ENCODE measurements at regions not wholly inside any gene's neighbourhood (a gene's known extent, or its start where the extent isn't known, plus 50 kb on each side); places are given as distances from the start of the nearest gene placed in this dataset.
"Not testable (repeated sequence)": the region's sequence is repeated elsewhere in the genome, so short reads cannot be mapped to it uniquely, and the experiment has no call there.

- intact Hi-C loops (cut with micrococcal nuclease); H3K27me3 Mint-ChIP-seq; H3K27ac Mint-ChIP-seq; H3K36me3 Mint-ChIP-seq (ENCODE audit: low read depth); H3K4me1 Mint-ChIP-seq (ENCODE audit: low read depth); H3K4me3 Mint-ChIP-seq: not testable (repeated sequence)
- peaks cover 48% of the 10 kb centered on the region for H3K9me3 Mint-ChIP-seq
These were observed 305.8 kb upstream of the POTED start for GRCh38 chr21:13303763-13304162.

- H3K4me1 Mint-ChIP-seq (ENCODE audit: low read depth); H3K27ac Mint-ChIP-seq; H3K36me3 Mint-ChIP-seq (ENCODE audit: low read depth); intact Hi-C loops (cut with micrococcal nuclease); H3K4me3 Mint-ChIP-seq; H3K27me3 Mint-ChIP-seq: not testable (repeated sequence)
- peaks cover 50% of the 10 kb centered on the region for H3K9me3 Mint-ChIP-seq
These were observed 304.7 kb upstream of the POTED start for GRCh38 chr21:13304901-13305300.

GRCh38 chr21:13310120-13310519 lies 299.5 kb upstream of the POTED start:
- H3K27me3 Mint-ChIP-seq; H3K4me1 Mint-ChIP-seq (ENCODE audit: low read depth); H3K4me3 Mint-ChIP-seq; H3K27ac Mint-ChIP-seq; H3K36me3 Mint-ChIP-seq (ENCODE audit: low read depth); intact Hi-C loops (cut with micrococcal nuclease): not testable (repeated sequence)
- peaks cover 40% of the 10 kb centered on the region for H3K9me3 Mint-ChIP-seq

GRCh38 chr21:13310570-13311524 lies 298.7 kb upstream of the POTED start:
- intact Hi-C loops (cut with micrococcal nuclease); H3K27ac Mint-ChIP-seq; H3K4me1 Mint-ChIP-seq (ENCODE audit: low read depth); H3K36me3 Mint-ChIP-seq (ENCODE audit: low read depth); H3K4me3 Mint-ChIP-seq; H3K27me3 Mint-ChIP-seq: not testable (repeated sequence)
- peaks cover 47% of the 10 kb centered on the region for H3K9me3 Mint-ChIP-seq

- H3K36me3 Mint-ChIP-seq (ENCODE audit: low read depth); intact Hi-C loops (cut with micrococcal nuclease); H3K4me3 Mint-ChIP-seq; H3K4me1 Mint-ChIP-seq (ENCODE audit: low read depth); H3K27me3 Mint-ChIP-seq; H3K27ac Mint-ChIP-seq: not testable (repeated sequence)
- peaks cover 44% of the 10 kb centered on the region for H3K9me3 Mint-ChIP-seq
These were observed 290.9 kb upstream of the POTED start for GRCh38 chr21:13318718-13319117.

- H3K27me3 Mint-ChIP-seq; intact Hi-C loops (cut with micrococcal nuclease): not testable (repeated sequence)
These were observed 287.7 kb upstream of the POTED start for GRCh38 chr21:13321919-13322318.

GRCh38 chr21:13340670-13341234 lies 268.8 kb upstream of the POTED start:
- H3K4me1 Mint-ChIP-seq (ENCODE audit: low read depth); H3K36me3 Mint-ChIP-seq (ENCODE audit: low read depth); H3K9me3 Mint-ChIP-seq; H3K4me3 Mint-ChIP-seq; H3K27me3 Mint-ChIP-seq; H3K27ac Mint-ChIP-seq; intact Hi-C loops (cut with micrococcal nuclease): not testable (repeated sequence)

More at GRCh38 chr21:13321919-13322318, 287.7 kb upstream of the POTED start:
- H3K4me1 Mint-ChIP-seq (ENCODE audit: low read depth); H3K4me3 Mint-ChIP-seq; H3K36me3 Mint-ChIP-seq (ENCODE audit: low read depth); H3K27ac Mint-ChIP-seq: not testable (repeated sequence)
- H3K9me3 Mint-ChIP-seq, result peaks cover 30% of the 10 kb centered on the region

GRCh38 chr21:13351521-13351920 lies 258.1 kb upstream of the POTED start:
- H3K9me3 Mint-ChIP-seq; H3K27me3 Mint-ChIP-seq; H3K4me1 Mint-ChIP-seq (ENCODE audit: low read depth); intact Hi-C loops (cut with micrococcal nuclease); H3K36me3 Mint-ChIP-seq (ENCODE audit: low read depth); H3K4me3 Mint-ChIP-seq; H3K27ac Mint-ChIP-seq: not testable (repeated sequence)

- peaks cover 27% of the 10 kb centered on the region for H3K9me3 Mint-ChIP-seq
- H3K4me1 Mint-ChIP-seq (ENCODE audit: low read depth); H3K4me3 Mint-ChIP-seq; H3K36me3 Mint-ChIP-seq (ENCODE audit: low read depth); H3K27me3 Mint-ChIP-seq; H3K27ac Mint-ChIP-seq; intact Hi-C loops (cut with micrococcal nuclease): not testable (repeated sequence)
These were observed 249.4 kb upstream of the POTED start for GRCh38 chr21:13360175-13360574.

- Mint-ChIP-seq H3K9me3 (peaks cover 42% of the 10 kb centered on the region), H3K27ac (no peak overlapping the region), H3K4me3 (no peak overlapping the region), H3K36me3 (ENCODE audit: low read depth) (no peaks in the 10 kb centered on the region), H3K4me1 (ENCODE audit: low read depth) (no peaks in the 10 kb centered on the region), H3K27me3 (no peaks in the 10 kb centered on the region)
- intact Hi-C loops (cut with micrococcal nuclease), result no loop called here
These were observed 241.4 kb upstream of the POTED start for GRCh38 chr21:13368200-13368599.

GRCh38 chr21:13372721-13373120 lies 236.9 kb upstream of the POTED start:
- H3K27me3 Mint-ChIP-seq; H3K4me3 Mint-ChIP-seq; H3K4me1 Mint-ChIP-seq (ENCODE audit: low read depth); H3K36me3 Mint-ChIP-seq (ENCODE audit: low read depth); intact Hi-C loops (cut with micrococcal nuclease); H3K27ac Mint-ChIP-seq: not testable (repeated sequence)
- peaks cover 46% of the 10 kb centered on the region for H3K9me3 Mint-ChIP-seq

- intact Hi-C loops (cut with micrococcal nuclease); H3K36me3 Mint-ChIP-seq (ENCODE audit: low read depth); H3K27me3 Mint-ChIP-seq; H3K4me1 Mint-ChIP-seq (ENCODE audit: low read depth); H3K4me3 Mint-ChIP-seq; H3K27ac Mint-ChIP-seq: not testable (repeated sequence)
- peaks cover 48% of the 10 kb centered on the region for H3K9me3 Mint-ChIP-seq
These were observed 230.6 kb upstream of the POTED start for GRCh38 chr21:13378943-13379342.

GRCh38 chr21:13379566-13379965 lies 230.0 kb upstream of the POTED start:
- H3K4me1 Mint-ChIP-seq (ENCODE audit: low read depth); H3K4me3 Mint-ChIP-seq; H3K27ac Mint-ChIP-seq; H3K36me3 Mint-ChIP-seq (ENCODE audit: low read depth); intact Hi-C loops (cut with micrococcal nuclease); H3K27me3 Mint-ChIP-seq: not testable (repeated sequence)
- peaks cover 42% of the 10 kb centered on the region for H3K9me3 Mint-ChIP-seq

GRCh38 chr21:13380561-13380960 lies 229.0 kb upstream of the POTED start:
- H3K4me3 Mint-ChIP-seq; H3K36me3 Mint-ChIP-seq (ENCODE audit: low read depth); H3K27me3 Mint-ChIP-seq; H3K4me1 Mint-ChIP-seq (ENCODE audit: low read depth); intact Hi-C loops (cut with micrococcal nuclease); H3K27ac Mint-ChIP-seq: not testable (repeated sequence)
- H3K9me3 Mint-ChIP-seq, result peaks cover 37% of the 10 kb centered on the region

- H3K27me3 Mint-ChIP-seq; intact Hi-C loops (cut with micrococcal nuclease); H3K4me3 Mint-ChIP-seq; H3K36me3 Mint-ChIP-seq (ENCODE audit: low read depth); H3K4me1 Mint-ChIP-seq (ENCODE audit: low read depth); H3K27ac Mint-ChIP-seq: not testable (repeated sequence)
- H3K9me3 Mint-ChIP-seq, result peaks cover 32% of the 10 kb centered on the region
These were observed 225.4 kb upstream of the POTED start for GRCh38 chr21:13384143-13384542.

Measured in dendritic cell treated with granulocyte-macrophage colony-stimulating factor and Interleukin-4, amounts not matched to agents 40 ng/mL and 50 ng/mL, for 4 days (primary cell).